Glutamatergic neuron (in vitro differentiated cells): ENCODE measurements at regions not wholly inside any gene's neighbourhood (a gene's known extent, or its start where the extent isn't known, plus 50 kb on each side); places are given as distances from the start of the nearest gene placed in this dataset.

Experiments
- DNase-seq: peaks from one replicate; pipeline ENCODE4 v3.0.0; 2022
- H3K27ac Mint-ChIP-seq: one replicate; pipeline ENCODE4 v1.8.0; 2020; ENCODE audit warnings: mild to moderate bottlenecking, mixed read lengths, inconsistent platforms; ENCODE audit not compliant: unreplicated experiment
- H3K27me3 Mint-ChIP-seq: one replicate; pipeline ENCODE4 v1.8.0; 2020; ENCODE audit warnings: mild to moderate bottlenecking, moderate library complexity, mixed read lengths, inconsistent platforms; ENCODE audit not compliant: unreplicated experiment
- H3K36me3 Mint-ChIP-seq: one replicate; pipeline ENCODE4 v1.8.0; 2020; ENCODE audit warnings: mild to moderate bottlenecking, mixed read lengths, inconsistent platforms; ENCODE audit not compliant: unreplicated experiment
- H3K4me1 Mint-ChIP-seq: one replicate; pipeline ENCODE4 v1.8.0; 2020; ENCODE audit warnings: mild to moderate bottlenecking, low read depth, mixed read lengths, inconsistent platforms; ENCODE audit not compliant: unreplicated experiment
- H3K4me3 Mint-ChIP-seq: one replicate; pipeline ENCODE4 v1.8.0; 2020; ENCODE audit warnings: mild to moderate bottlenecking, mixed read lengths, inconsistent platforms; ENCODE audit not compliant: unreplicated experiment
- H3K9me3 Mint-ChIP-seq: one replicate; pipeline ENCODE4 v1.8.0; 2020; ENCODE audit warnings: mild to moderate bottlenecking, moderate library complexity, mixed read lengths, inconsistent platforms; ENCODE audit not compliant: unreplicated experiment
- CTCF ChIP-seq: fragments of 200-600 bp; sonication (generic); IDR thresholded peaks from one replicate; pipeline ENCODE4 v1.5.0; 2021; ENCODE audit not compliant: partially characterized antibody, unreplicated experiment

DNA sequence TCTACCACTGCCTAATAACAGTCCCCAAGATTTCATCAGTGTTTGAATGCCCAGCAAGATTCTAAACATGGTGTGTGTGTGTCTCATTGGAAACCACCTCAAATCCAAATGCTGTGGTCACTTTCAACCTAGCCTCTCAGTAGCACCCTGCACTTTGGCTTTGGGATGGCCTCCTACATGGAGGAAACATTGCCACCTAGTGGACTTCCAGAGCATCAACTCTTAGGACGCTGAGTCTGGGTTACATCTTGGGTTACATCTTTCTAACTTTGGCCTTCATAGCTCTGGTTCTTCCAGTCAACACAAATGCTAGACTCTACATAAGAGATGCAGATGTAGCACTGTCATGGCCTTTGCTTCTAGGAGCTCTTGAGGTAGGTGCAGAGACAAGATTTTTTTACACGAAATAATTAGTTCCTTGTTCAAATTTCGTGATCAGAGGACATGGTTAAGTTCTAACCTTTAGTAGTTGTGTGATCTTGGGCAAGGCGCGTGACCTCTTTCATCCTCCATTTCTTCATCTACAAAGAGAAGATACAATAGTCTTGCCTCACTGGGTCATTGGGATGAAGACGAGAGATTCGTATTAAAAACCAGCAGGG, 113.5 kb upstream of the VASH1 start:
- H3K4me3 Mint-ChIP-seq: no peak overlapping the region
- no peak for DNase-seq
- no peaks in the 10 kb centered on the region for H3K9me3 Mint-ChIP-seq
- peak; percentile 89 for TF ChIP-seq CTCF
- H3K27ac Mint-ChIP-seq: no peak overlapping the region
- H3K4me1 Mint-ChIP-seq: peaks cover 20% of the 10 kb centered on the region
- H3K27me3 Mint-ChIP-seq: peaks cover 6% of the 10 kb centered on the region
- H3K36me3 Mint-ChIP-seq: peaks cover 3% of the 10 kb centered on the region

DNA sequence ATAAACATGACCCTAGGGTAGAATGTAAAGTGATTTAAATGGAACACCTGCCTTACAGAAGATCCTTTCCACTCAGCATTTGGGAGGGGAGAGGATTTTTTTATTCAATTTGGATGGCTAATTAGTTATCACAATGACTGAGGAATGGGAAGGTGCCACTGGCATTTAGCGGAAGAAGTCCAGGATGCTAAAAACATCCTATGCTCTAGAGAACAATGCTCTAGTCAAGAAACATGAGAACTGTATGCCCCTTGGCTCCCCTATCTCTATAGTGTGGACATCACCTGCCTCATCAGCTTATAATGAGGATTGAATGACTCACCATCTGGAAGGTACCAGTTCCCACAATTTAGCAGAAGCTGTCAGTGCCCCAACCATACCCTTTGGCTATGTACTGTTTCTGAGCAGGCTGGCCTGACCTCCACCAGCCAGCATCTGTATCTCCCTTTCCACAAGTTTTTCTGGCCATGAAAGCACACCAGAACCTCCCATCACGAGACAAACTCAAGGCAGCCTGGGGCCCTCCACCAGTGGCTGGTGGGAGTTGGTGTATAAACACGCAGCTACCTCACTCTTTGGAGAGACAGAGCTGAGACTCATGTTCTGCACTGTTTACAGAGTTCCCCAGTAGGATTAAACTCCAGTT, 109.7 kb upstream of the VASH1 start:
- H3K9me3 Mint-ChIP-seq: no peaks in the 10 kb centered on the region
- no peaks in the 10 kb centered on the region for H3K27me3 Mint-ChIP-seq
- TF ChIP-seq CTCF: no peak
- no peak overlapping the region for H3K27ac Mint-ChIP-seq
- H3K4me1 Mint-ChIP-seq: peaks cover 7% of the 10 kb centered on the region
- DNase-seq: no peak
- H3K36me3 Mint-ChIP-seq: no peaks in the 10 kb centered on the region
- H3K4me3 Mint-ChIP-seq: no peak overlapping the region

- no peak for DNase-seq
- Mint-ChIP-seq H3K27me3 (no peaks in the 10 kb centered on the region), H3K4me3 (no peak overlapping the region), H3K4me1 (peaks cover 7% of the 10 kb centered on the region), H3K9me3 (peaks cover 1% of the 10 kb centered on the region), H3K36me3 (peaks cover 13% of the 10 kb centered on the region), H3K27ac (no peak overlapping the region)
- no peak for TF ChIP-seq CTCF
These were observed 107.2 kb upstream of the VASH1 start for GRCh38 chr14:76653875-76654572.

DNA sequence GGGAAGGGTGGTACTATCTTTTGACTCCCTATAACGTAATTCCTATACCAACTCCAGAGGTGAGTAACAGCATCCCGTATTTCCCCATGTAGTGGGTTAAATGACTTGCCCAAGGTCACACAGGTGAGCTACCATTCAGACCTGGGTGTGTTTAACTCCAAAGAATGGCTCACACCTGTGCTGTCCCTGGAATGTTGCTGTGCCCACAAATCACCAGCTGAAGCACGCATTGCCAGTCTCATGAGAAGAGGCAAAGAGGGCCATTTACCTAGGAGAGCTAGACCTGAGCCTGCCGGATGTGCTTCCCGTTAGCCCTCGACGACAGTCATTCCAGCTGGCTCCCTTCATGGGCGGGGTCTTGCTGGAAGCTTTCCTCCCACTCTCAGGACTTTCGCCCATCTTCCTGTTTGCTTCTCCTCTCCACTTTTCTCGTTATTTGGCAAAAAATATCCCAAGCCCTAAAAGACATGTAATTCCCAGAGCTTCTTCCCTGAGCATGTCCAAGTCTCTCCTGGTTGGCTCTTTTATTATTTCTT, 106.6 kb upstream of the VASH1 start:
- H3K4me1 Mint-ChIP-seq: peaks cover 7% of the 10 kb centered on the region
- no peaks in the 10 kb centered on the region for H3K27me3 Mint-ChIP-seq
- no peak overlapping the region for H3K4me3 Mint-ChIP-seq
- no peak for TF ChIP-seq CTCF
- no peak overlapping the region for H3K27ac Mint-ChIP-seq
- H3K9me3 Mint-ChIP-seq: peaks cover 3% of the 10 kb centered on the region
- H3K36me3 Mint-ChIP-seq: peaks cover 16% of the 10 kb centered on the region
- DNase-seq: no peak

DNA sequence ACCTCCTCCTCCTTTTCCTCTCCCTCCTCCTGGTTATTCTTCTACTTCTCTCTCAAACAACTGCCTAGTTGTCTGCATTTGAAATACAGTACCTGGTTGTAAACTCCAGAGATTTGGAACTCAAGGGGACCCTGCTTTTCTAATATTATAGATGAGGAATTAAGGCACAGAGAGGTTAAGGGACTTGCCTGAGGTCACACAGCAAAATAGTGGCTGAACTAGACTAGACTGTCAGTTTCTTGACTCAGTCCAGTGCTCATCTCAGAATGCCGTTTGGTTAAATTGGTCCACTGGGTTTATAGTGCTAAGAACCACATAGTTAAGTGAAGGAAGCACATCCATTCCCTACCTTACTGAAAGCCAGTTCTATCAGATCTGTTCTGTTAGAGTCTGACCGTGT, 105.9 kb upstream of the VASH1 start:
- no peak for TF ChIP-seq CTCF
- peaks cover 16% of the 10 kb centered on the region for H3K36me3 Mint-ChIP-seq
- no peak for DNase-seq
- peaks cover 7% of the 10 kb centered on the region for H3K4me1 Mint-ChIP-seq
- H3K9me3 Mint-ChIP-seq: peaks cover 3% of the 10 kb centered on the region
- H3K4me3 Mint-ChIP-seq: no peak overlapping the region
- H3K27me3 Mint-ChIP-seq: no peaks in the 10 kb centered on the region
- no peak overlapping the region for H3K27ac Mint-ChIP-seq
